ENCODE measurements at regions not wholly inside any gene's neighbourhood (a gene's known extent, or its start where the extent isn't known, plus 50 kb on each side); places are given as distances from the start of the nearest gene placed in this dataset.
"Not testable (repeated sequence)": the region's sequence is repeated elsewhere in the genome, so short reads cannot be mapped to it uniquely, and the experiment has no call there.

- no peak for DNase-seq (ENCODE audit: low read depth in 2 of 2)
These were observed 540.2 kb downstream of the KCNH5 start for GRCh38 chr14:62505045-62505444.

GRCh38 chr14:62521309-62521708, 523.9 kb downstream of the KCNH5 start:
- not testable (repeated sequence) for DNase-seq (ENCODE audit: low read depth in 2 of 2)

DNA sequence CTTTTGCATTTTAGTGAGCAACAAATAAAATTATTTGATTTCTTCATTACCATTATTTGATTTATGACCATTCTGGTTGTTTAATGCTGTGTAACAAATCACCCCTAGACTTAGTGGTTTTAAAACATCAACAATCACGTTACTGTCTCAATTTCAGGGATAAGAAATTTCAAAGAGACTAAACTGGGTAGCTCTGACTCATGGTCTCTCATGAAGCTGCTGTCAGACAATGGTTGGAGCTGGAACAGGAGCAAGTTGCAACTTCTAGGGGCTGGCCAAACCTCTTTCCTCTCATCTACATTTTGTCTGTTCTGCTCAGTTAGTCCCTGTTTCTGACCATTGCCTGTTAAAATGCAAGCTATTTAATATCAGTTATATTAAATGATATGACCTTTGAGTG, 517.0 kb downstream of the KCNH5 start:
- DNase-seq (ENCODE audit: low read depth in 2 of 2), result no peak

DNA sequence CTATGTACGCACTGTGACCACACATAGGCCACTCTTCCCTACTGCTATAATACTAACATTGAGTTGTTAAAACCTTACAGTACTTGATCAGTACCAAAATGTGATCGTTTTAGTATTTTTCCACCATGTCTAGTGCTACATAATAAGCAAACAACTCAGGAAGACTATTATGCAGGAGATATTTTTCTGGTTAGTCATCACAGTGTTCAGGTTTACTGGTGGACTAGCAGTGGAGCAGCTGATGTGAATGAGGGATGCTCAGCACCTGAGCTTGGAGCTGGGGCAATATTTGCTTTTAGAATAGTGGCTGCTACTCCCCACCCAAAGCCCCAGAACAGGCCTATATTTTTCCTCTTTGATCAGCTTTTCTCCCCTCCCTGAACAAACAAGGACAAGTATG, 513.1 kb downstream of the KCNH5 start:
- DNase-seq (ENCODE audit: low read depth in 2 of 2), result no peak

GRCh38 chr14:62546862-62547474, 498.3 kb downstream of the KCNH5 start:
- DNase-seq (ENCODE audit: low read depth in 2 of 2), result no peak

DNA sequence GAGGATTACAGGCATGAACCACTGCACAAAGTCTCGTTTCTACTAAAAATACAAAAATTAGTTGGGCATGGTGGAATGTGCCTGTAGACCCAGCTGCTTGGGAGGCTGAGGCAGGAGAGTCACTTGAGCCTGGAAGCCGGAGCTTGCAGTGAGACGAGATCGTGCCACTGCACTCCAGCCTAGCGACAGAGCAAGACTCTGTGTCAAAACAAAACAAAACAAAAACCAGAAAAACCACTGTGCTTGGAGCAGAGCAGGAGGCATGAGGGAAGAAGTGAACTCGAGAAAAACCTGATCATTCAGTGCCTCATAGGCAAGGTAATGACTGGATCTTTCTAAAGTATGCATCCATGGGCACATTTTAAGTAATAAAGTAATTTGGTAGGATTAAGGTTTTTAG, 487.8 kb downstream of the KCNH5 start:
- DNase-seq (ENCODE audit: low read depth in 2 of 2), result no peak

DNA sequence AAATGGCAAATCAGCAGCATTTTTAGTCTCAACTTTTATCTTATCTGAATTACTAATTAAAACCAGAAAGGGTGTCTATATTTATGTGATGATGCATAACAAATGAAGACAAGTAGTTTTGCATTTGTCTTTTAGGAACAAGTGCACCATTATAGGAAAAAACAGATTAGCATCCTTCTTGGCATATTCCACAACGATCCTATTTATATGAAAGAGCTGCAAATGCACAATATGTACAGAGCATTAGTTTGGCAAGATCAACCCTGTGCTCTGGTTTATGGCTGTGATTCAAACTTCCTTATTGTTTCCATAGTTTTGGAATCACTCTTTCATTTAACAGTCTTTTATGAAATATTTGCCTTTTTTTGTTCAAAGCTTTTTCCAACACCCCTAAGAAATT, 486.8 kb downstream of the KCNH5 start:
- no peak for DNase-seq (ENCODE audit: low read depth in 2 of 2)

GRCh38 chr14:62585247-62585646, 460.0 kb downstream of the KCNH5 start:
- DNase-seq (ENCODE audit: low read depth in 2 of 2), result no peak

DNA sequence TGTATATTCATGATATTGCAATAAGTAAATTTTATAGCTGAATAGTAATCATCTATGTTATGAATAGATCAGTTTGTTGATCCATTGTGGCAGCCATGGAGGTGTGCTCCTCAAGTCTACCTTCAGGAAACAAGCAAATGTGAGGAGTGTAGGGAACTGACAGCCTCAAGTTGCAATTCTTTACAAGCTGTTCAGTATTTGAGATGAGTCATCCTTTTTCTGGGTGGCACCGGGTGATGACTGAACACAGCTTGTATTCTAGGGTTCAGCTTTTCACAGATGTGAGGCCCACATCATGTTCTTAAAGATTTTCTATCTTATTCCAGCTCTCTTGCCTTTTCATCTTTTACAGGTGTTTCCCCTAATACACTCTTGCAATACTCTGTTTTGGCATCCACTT, 452.4 kb downstream of the KCNH5 start:
- no peak for DNase-seq (ENCODE audit: low read depth in 2 of 2)

DNA sequence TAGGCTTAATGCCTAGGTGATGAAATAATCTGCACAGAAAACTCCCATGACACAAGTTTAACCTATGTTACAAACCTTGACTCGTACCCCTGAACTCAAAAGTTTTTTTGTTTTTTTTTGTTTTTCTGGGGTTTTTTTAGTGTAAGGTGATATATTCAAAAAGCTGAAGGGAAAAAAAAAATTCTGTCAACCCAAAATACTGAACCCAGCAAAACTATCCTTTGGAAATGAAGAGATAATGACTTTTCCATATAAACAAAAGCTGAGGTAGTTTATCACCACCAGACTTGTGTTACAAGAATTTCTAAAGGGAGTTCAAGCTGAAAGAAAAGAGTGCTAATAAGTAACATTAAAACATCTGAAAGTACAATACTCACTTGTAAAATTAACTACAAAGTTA, 448.1 kb downstream of the KCNH5 start:
- no peak for DNase-seq (ENCODE audit: low read depth in 2 of 2)

DNA sequence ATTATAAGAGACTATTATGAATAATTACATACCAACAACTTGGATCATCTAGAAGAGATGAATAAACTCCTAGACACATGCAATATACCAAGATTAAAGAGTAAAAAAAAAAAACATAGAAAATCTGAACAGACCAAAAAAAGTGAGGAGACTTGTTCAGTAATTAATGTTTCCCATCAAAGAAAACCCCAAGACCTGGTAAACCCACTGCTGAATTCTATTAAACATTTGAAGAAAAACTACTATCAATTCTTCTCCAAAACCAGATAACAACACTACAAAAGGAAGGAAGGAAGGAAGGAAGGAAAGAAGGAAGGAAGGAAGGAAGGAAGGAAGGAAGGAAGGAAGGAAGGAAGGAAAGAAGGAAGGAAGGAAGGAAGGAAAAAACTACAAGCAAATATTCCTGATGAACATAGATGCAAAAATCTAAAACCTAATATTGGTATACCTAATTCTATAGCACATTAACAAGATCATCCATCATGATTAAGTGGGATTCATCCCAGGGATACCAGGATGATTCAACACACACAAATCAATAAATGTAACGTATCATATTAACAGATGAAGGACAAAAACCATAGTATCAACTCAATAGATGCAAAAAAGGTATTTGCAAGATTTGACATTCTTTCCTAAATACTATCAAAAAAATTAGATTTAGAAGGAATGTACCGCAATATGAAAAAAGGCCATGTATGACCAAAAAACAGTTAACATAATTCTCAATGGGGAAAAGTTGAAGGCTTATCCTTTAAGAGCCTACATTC, 445.5 kb downstream of the KCNH5 start:
- no peak for DNase-seq (ENCODE audit: low read depth in 2 of 2)

DNA sequence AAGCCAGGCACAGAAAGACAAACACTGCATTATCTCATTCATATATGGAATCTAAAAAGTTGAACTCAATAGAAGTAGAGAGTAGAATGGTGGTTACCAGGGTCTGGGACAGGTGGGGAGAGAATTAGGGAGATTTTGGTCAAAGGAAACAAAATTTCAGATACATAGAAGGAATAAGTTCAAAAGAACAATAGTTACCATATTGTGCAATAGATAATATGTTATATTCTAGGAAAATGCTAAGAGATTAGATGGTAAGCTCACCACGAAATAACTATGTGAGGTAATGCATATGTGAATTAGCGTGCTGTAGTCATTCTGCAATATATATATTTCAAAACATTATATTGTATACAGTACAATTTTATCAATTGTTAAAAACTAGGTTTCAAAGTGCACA, 442.5 kb downstream of the KCNH5 start:
- DNase-seq (ENCODE audit: low read depth in 2 of 2), result no peak

DNA sequence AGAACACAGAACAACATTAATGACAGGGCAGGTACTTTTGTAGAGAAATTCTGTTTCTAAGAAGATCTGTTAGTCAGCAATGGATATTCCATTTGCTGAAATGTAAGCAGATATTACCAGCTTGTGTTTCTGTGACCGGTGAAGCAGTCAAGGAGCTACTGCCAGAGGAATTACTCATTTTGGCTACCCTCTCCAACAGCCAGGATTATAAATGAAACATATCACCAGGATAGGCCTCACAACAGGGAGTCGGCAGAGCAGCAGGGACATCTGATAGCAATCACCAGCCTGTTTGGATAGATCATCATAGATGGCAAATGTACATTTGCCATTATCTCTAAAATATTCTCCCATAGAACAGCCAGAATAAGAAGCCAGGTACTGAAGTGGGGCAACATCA, 440.7 kb downstream of the KCNH5 start:
- DNase-seq (ENCODE audit: low read depth in 2 of 2), result no peak

- DNase-seq (ENCODE audit: low read depth in 2 of 2), result no peak
These were observed 431.1 kb downstream of the KCNH5 start for GRCh38 chr14:62614122-62614521.

GRCh38 chr14:62616668-62617067, 428.6 kb downstream of the KCNH5 start:
- DNase-seq (ENCODE audit: low read depth in 2 of 2), result no peak

DNA sequence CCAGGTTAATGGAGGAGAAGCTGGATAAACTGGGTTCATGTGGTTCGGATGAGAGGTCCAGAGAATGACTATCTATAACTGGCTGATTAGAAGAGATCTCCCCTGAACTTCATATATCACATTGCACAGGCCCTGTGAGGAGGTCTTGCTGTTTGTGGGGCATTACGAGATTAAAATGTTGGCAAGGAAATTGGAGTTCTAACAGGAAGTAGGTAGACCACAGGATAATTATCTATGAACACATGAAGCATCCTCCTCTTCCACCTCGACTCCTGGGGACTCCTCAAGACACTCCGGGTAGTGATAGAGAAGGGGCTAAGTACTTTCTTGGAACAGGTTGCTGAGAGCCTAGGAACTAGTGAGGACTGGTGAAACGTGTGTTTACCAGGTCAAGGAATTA, 418.8 kb downstream of the KCNH5 start:
- DNase-seq (ENCODE audit: low read depth in 2 of 2), result no peak

DNA sequence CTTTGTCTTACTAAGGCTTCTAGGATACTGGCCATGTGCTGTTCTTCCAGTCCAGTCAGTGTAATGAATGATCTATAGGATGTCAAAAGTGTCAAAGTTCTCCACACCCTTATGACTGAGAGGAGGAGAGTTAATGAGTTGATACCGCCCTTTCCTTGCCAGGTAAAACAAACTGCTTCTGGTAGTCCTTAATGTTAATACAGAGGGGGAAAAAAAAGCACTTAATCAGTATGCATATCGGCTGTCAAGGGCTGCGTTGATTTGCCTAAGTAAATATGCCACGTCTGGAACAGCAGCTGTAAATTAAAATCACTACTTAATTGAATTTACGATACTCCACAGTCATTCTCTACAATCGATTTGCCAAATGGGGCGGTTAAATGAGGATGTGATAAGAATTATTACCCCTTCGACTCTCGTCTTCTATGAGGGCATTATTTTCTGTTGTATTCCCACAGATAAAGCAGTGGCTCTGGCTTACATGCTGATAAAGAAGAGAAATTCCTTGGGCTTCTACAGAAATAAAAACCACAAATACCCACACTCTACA, 416.0 kb downstream of the KCNH5 start:
- DNase-seq (ENCODE audit: low read depth in 2 of 2), result no peak

- DNase-seq (ENCODE audit: low read depth in 2 of 2), result no peak
These were observed 414.1 kb downstream of the KCNH5 start for GRCh38 chr14:62631176-62631575.

DNA sequence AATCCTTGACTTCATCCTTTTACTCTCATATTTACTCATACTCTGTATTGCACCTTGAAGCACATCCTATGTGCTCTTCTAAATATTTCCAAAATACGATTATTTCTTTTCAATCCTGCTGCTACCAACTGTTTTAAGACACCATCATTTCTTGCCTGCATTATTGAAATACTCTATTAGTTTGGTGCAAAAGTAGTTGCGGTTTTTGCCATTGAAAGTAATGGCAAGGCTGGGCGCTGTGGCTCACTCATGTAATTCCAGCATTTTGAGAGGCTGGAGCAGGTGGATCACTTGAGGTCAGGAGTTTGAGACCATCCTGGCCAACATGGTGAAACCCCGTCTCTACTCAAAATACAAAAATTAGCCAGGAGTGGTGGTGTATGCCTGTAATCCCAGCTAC, 412.5 kb downstream of the KCNH5 start:
- DNase-seq (ENCODE audit: low read depth in 2 of 2), result no peak

DNA sequence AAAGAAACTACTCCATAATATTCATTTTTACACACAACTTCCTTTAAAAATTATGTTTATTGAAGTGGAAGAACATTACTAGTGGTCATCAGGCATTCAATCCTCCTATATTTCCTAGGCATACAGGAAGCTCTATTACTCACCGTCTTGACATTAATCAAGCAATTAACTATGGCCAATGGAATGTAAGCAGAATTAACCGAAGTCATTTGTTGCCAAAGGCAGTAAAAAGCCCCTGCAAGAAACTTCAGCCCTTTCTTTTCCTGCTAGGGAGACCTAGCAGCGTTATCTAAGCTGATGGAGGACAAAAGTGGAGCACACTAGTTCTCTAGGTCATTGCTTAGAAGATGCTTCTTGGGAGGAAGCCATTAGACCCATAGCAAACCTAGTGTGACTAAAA, 399.6 kb downstream of the KCNH5 start:
- DNase-seq (ENCODE audit: low read depth in 2 of 2), result no peak
